GM12878 (cell line): ENCODE measurements at regions not wholly inside any gene's neighbourhood (a gene's known extent, or its start where the extent isn't known, plus 50 kb on each side); places are given as distances from the start of the nearest gene placed in this dataset.

ENCODE experiments used
- CEBPZ ChIP-seq: fragments of 150-350 bp; IDR thresholded peaks from 2 replicates; pipeline ENCODE4 v1.6.1; 2016; ENCODE audit warnings: low read depth, low read length
- CTCF ChIP-seq, 3 experiments: IDR thresholded peaks in 2 of 3; conservative IDR thresholded peaks in 1 of 3; 2 replicates each; pipeline ENCODE4 v1.5.1; 2011; ENCODE audit warnings: low read depth in 3 of 3, low read length in 3 of 3, mild to moderate bottlenecking in 3 of 3, control low read depth in 2 of 3, moderate library complexity in 2 of 3, inconsistent platforms in 1 of 3, mixed read lengths in 1 of 3; ENCODE audit not compliant: control insufficient read depth in 2 of 3, insufficient read depth in 1 of 3; ENCODE audit errors: extremely low read depth in 1 of 3
- ELK1 ChIP-seq: IDR thresholded peaks from 2 replicates; pipeline ENCODE4 v1.6.1; 2012; ENCODE audit warnings: low read depth, low read length, improper control_type of control experiment
- FOS ChIP-seq: IDR thresholded peaks from 3 replicates; pipeline ENCODE4 v1.6.1; 2011; ENCODE audit warnings: borderline replicate concordance; ENCODE audit not compliant: insufficient read length; ENCODE audit errors: extremely low read depth
- FOXK2 ChIP-seq: fragments of 450-650 bp; IDR thresholded peaks from 2 replicates; pipeline ENCODE4 v1.6.1; 2017; ENCODE audit warnings: mild to moderate bottlenecking, moderate library complexity
- FOXM1 ChIP-seq: IDR thresholded peaks from 2 replicates; pipeline ENCODE4 v1.6.1; 2012; ENCODE audit warnings: low read depth, mild to moderate bottlenecking, inconsistent platforms, low read length, moderate library complexity
- POLR2A ChIP-seq: IDR thresholded peaks from 2 replicates; pipeline ENCODE4 v1.6.1; 2011; ENCODE audit warnings: low read depth, mild to moderate bottlenecking, low read length
- POLR2AphosphoS5 ChIP-seq: IDR thresholded peaks from 2 replicates; pipeline ENCODE4 v1.6.1; 2011; ENCODE audit warnings: mild to moderate bottlenecking, low read length, inconsistent platforms
- REST ChIP-seq: IDR thresholded peaks from 2 replicates; pipeline ENCODE4 v1.6.1; 2012; ENCODE audit warnings: mild to moderate bottlenecking, low read depth, low read length

- TF ChIP-seq POLR2AphosphoS5 (no peak), FOXM1 (no peak), CTCF (IDR thresholded peaks at IDR 0.05 in 2 of 3, conservative IDR thresholded peaks at IDR 0.05 in 1 of 3; ENCODE audit: control insufficient read depth in 2 of 3, extremely low read depth in 1 of 3, insufficient read depth in 1 of 3, low read depth in 3 of 3, low read length in 3 of 3) (no peak), FOS (no peak), CEBPZ (no peak), ELK1 (no peak), REST (no peak), FOXK2 (no peak), POLR2A (no peak)
Observed at GRCh38 chr12:60240891-60241290, 645.1 kb downstream of the SLC16A7 start.
